ENCODE measurements at regions not wholly inside any gene's neighbourhood (a gene's known extent, or its start where the extent isn't known, plus 50 kb on each side); places are given as distances from the start of the nearest gene placed in this dataset.

- no peaks in the 10 kb centered on the region for H3K9me3 Mint-ChIP-seq
- H3K27me3 Mint-ChIP-seq (ENCODE audit: low read depth) = no peaks in the 10 kb centered on the region
- no peak overlapping the region for H3K4me3 Mint-ChIP-seq
- no peak overlapping the region for H3K27ac Mint-ChIP-seq
- H3K4me1 Mint-ChIP-seq (ENCODE audit: low read depth) = no peaks in the 10 kb centered on the region
- no peak for DNase-seq (ENCODE audit: low spot score)
- no peaks in the 10 kb centered on the region for H3K36me3 Mint-ChIP-seq (ENCODE audit: low read depth)
Measured at GRCh38 chr13:67298297-67298696, 68.2 kb upstream of the PCDH9 start.

- no peak overlapping the region for H3K27ac Mint-ChIP-seq
- DNase-seq (ENCODE audit: low spot score) = no peak
- H3K4me3 Mint-ChIP-seq = no peak overlapping the region
- no peaks in the 10 kb centered on the region for H3K36me3 Mint-ChIP-seq (ENCODE audit: low read depth)
- H3K27me3 Mint-ChIP-seq (ENCODE audit: low read depth) = no peaks in the 10 kb centered on the region
- H3K4me1 Mint-ChIP-seq (ENCODE audit: low read depth) = no peaks in the 10 kb centered on the region
- no peaks in the 10 kb centered on the region for H3K9me3 Mint-ChIP-seq
Measured at GRCh38 chr13:67296511-67296910, 66.4 kb upstream of the PCDH9 start.

GRCh38 chr13:67292886-67293285, 62.8 kb upstream of the PCDH9 start:
- Mint-ChIP-seq H3K27ac (no peak overlapping the region), H3K4me1 (ENCODE audit: low read depth) (no peaks in the 10 kb centered on the region), H3K27me3 (ENCODE audit: low read depth) (no peaks in the 10 kb centered on the region), H3K9me3 (no peaks in the 10 kb centered on the region), H3K36me3 (ENCODE audit: low read depth) (no peaks in the 10 kb centered on the region), H3K4me3 (no peak overlapping the region)
- DNase-seq (ENCODE audit: low spot score) = no peak

- DNase-seq (ENCODE audit: low spot score) = no peak
- no peaks in the 10 kb centered on the region for H3K36me3 Mint-ChIP-seq (ENCODE audit: low read depth)
- H3K4me3 Mint-ChIP-seq = no peak overlapping the region
- H3K27ac Mint-ChIP-seq = no peak overlapping the region
- no peaks in the 10 kb centered on the region for H3K27me3 Mint-ChIP-seq (ENCODE audit: low read depth)
- H3K9me3 Mint-ChIP-seq = no peaks in the 10 kb centered on the region
- H3K4me1 Mint-ChIP-seq (ENCODE audit: low read depth) = no peaks in the 10 kb centered on the region
Measured at GRCh38 chr13:67285611-67286010, 55.5 kb upstream of the PCDH9 start.

GRCh38 chr13:67283637-67284036, 53.5 kb upstream of the PCDH9 start:
- Mint-ChIP-seq H3K4me1 (ENCODE audit: low read depth) (no peaks in the 10 kb centered on the region), H3K27ac (no peak overlapping the region), H3K4me3 (no peak overlapping the region), H3K27me3 (ENCODE audit: low read depth) (no peaks in the 10 kb centered on the region), H3K9me3 (no peaks in the 10 kb centered on the region), H3K36me3 (ENCODE audit: low read depth) (no peaks in the 10 kb centered on the region)
- no peak for DNase-seq (ENCODE audit: low spot score)

GRCh38 chr13:67281466-67281865, 51.3 kb upstream of the PCDH9 start:
- DNase-seq (ENCODE audit: low spot score) = no peak
- no peak overlapping the region for H3K27ac Mint-ChIP-seq
- no peaks in the 10 kb centered on the region for H3K36me3 Mint-ChIP-seq (ENCODE audit: low read depth)
- no peaks in the 10 kb centered on the region for H3K27me3 Mint-ChIP-seq (ENCODE audit: low read depth)
- H3K4me1 Mint-ChIP-seq (ENCODE audit: low read depth) = no peaks in the 10 kb centered on the region
- no peaks in the 10 kb centered on the region for H3K9me3 Mint-ChIP-seq
- H3K4me3 Mint-ChIP-seq = no peak overlapping the region

Measured in T-helper 2 cell treated with Interferon-gamma antibody and Interleukin-4, amounts not matched to agents 5 μg/mL and 100 μg/mL, for 36 hours (primary cell).